ENCODE measurements at regions not wholly inside any gene's neighbourhood (a gene's known extent, or its start where the extent isn't known, plus 50 kb on each side); places are given as distances from the start of the nearest gene placed in this dataset.

DNA sequence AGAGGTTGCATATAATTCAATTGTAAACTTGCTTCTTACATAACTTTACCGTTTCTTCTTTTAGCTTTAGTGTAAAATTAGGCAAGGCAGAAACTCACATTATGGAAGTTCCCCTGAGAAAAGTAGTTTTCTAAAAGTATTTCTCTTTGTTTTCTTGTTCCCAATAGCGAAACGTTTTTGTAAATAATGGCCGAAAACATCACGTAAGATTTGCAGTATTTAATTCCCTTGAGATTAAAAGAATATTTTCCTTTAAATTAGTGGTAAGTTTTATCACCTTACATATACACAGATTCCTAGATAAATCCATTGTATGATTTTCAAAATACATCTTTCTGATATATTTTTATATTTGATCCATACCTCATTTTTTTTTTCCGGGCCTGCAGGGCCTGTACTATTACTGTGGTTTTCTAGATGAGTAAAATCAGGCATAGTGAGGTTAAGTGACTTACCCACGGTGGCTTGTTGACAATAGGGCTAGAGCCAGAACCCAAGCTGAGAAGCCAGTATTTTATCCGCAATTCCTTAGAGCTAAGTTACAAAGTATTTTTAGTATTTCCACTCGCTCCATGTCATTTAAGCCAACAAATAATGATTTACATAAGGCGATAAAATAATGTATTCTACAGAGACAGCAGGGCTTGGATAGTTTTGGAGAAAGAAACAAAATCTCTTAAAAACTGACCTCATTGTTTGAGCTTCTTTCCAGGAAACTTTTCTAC lies 82.2 kb upstream of the VEGFC start:
- no peak overlapping the region for H3K4me3 ChIP-seq
- no peak overlapping the region for H3K27ac ChIP-seq
- DNase-seq = no peak
- WGBS, 2 donors = 91% methylated on average over 10 of the region's 10 CpGs
- no peaks in the 10 kb centered on the region for H3K36me3 ChIP-seq (ENCODE audit: low read depth, missing control alignments)
- H3K4me1 ChIP-seq = no peaks in the 10 kb centered on the region
- intact Hi-C loops (cut with DNase I; ENCODE audit: low total_unique reads) = no loop called here
- no peaks in the 10 kb centered on the region for H3K9me3 ChIP-seq
- no peak for TF ChIP-seq POLR2A (IDR thresholded peaks at IDR 0.05)
- no peaks in the 10 kb centered on the region for H3K27me3 ChIP-seq

DNA sequence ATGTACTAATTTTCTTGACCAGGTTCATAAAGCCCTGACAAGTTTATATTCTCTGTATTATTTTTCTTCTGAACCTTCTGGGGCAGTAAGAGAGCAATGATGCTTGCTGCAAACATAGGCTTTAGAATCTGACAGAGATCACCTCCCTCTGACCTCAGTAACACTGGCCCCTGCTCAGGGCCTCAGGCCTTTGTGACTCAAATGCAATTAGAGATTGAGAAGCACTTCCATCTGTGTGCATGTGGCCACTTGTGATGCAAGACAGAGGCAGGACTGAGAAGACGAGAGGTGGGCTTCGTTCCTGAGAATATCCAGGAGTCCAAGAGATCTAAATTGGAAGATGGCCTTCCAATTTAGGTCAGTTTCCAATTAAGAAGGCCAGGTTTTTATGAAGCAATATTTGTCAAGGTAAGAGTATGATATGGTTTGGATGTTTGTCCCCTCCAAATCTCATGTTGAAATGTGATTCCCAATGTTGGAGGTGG lies 82.8 kb upstream of the VEGFC start:
- Histone ChIP-seq H3K4me3 (no peak overlapping the region), H3K27me3 (no peaks in the 10 kb centered on the region), H3K27ac (no peak overlapping the region), H3K36me3 (ENCODE audit: low read depth, missing control alignments) (no peaks in the 10 kb centered on the region), H3K9me3 (no peaks in the 10 kb centered on the region), H3K4me1 (no peaks in the 10 kb centered on the region)
- no peak for TF ChIP-seq POLR2A (IDR thresholded peaks at IDR 0.05)
- TF ChIP-seq, protein P1, sequence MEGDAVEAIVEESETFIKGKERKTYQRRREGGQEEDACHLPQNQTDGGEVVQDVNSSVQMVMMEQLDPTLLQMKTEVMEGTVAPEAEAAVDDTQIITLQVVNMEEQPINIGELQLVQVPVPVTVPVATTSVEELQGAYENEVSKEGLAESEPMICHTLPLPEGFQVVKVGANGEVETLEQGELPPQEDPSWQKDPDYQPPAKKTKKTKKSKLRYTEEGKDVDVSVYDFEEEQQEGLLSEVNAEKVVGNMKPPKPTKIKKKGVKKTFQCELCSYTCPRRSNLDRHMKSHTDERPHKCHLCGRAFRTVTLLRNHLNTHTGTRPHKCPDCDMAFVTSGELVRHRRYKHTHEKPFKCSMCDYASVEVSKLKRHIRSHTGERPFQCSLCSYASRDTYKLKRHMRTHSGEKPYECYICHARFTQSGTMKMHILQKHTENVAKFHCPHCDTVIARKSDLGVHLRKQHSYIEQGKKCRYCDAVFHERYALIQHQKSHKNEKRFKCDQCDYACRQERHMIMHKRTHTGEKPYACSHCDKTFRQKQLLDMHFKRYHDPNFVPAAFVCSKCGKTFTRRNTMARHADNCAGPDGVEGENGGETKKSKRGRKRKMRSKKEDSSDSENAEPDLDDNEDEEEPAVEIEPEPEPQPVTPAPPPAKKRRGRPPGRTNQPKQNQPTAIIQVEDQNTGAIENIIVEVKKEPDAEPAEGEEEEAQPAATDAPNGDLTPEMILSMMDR (IDR thresholded peaks at IDR 0.05) = no peak
- DNase-seq = no peak
- WGBS, 2 donors = 36 to 91% methylated on average over 2 of the region's 2 CpGs
- intact Hi-C loops (cut with DNase I; ENCODE audit: low total_unique reads) = no loop called here

DNA sequence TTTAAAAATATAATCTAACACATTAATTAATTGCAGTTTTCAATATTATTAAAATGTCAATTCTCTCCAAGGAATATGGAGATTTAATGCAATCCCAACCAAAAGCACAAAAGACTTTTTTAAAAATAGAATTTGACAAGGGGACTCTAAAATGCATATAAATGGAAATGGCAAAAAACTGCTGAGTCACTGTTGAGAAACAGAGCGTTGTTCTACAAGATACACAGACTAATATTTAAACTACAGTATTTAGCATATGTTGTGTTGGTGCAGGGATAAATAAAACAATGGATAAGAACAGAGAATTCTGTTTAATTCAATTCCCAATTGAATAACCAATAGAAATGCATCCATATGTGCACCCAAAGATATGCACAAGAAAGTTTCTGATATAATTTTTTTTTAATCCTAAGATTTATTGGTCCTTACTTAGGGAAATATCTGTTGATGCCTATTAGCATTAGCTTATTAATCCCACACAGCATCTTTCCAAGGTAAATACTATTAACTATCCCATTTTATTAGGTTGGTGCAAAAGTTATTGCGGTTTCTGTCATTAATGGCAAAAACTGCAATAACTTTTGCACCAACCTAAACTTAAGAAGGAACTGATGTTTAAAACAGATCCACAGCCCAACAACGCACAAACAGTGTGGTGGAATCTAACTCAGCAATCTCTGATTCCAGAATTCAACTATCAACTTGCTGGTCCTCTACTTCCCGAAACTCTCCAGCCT lies 86.8 kb upstream of the VEGFC start:
- no peak overlapping the region for H3K4me3 ChIP-seq
- TF ChIP-seq, protein P1 (IDR thresholded peaks at IDR 0.05) = no peak
- TF ChIP-seq POLR2A (IDR thresholded peaks at IDR 0.05) = no peak
- H3K36me3 ChIP-seq (ENCODE audit: low read depth, missing control alignments) = no peaks in the 10 kb centered on the region
- H3K27ac ChIP-seq = no peak overlapping the region
- no peaks in the 10 kb centered on the region for H3K27me3 ChIP-seq
- H3K4me1 ChIP-seq = no peaks in the 10 kb centered on the region
- 85 to 94% methylated on average over 4 of the region's 4 CpGs for WGBS, 2 donors
- H3K9me3 ChIP-seq = no peaks in the 10 kb centered on the region
- intact Hi-C loops (cut with DNase I; ENCODE audit: low total_unique reads) = no loop called here
- DNase-seq = no peak

DNA sequence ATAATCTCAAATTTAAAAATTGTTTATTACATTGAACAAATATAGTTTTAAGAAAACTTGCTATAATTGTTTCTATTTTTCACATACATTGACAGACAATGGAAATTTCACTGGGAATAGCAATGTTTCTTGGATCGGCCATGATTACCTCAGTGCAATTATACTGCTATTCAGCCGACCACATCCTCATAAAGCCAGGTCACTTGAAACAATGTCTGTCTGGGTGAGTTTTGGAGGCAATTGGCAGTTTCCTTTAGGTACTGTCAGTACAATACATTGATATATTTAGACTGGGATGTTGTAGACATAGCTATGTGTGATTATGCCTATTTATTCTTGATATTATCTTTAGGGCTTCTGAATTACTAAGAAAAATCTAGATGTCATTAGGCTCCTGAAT lies 89.5 kb upstream of the VEGFC start:
- Histone ChIP-seq H3K4me1 (no peaks in the 10 kb centered on the region), H3K36me3 (ENCODE audit: low read depth, missing control alignments) (no peaks in the 10 kb centered on the region), H3K27me3 (no peaks in the 10 kb centered on the region), H3K27ac (no peak overlapping the region), H3K4me3 (no peak overlapping the region), H3K9me3 (no peaks in the 10 kb centered on the region)
- TF ChIP-seq, protein P1 (IDR thresholded peaks at IDR 0.05) = no peak
- WGBS, 2 donors = 85 to 89% methylated on average over 2 of the region's 2 CpGs
- intact Hi-C loops (cut with DNase I; ENCODE audit: low total_unique reads) = no loop called here
- DNase-seq = no peak

DNA sequence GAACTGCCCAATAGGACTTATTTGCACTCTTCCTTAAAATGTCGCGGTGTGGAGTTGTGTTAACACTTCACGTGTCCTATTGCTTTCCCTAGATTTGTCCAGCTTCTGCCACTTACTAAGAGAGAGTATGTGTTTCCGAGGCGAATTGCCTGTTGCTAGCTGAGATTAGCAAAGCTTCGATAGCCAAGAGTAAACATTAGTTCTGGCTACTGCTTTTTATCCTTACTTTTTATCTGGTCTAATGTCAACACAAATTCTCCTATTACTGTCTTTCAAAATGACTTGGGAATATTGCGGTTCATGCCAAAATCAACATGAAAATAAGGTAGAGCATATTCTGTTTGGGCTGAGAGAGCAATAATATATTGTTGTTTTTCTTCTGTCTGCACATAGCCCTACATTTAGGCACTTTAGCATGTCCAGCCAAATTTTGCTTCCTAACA lies 90.4 kb upstream of the VEGFC start:
- Histone ChIP-seq H3K4me1 (no peaks in the 10 kb centered on the region), H3K36me3 (ENCODE audit: low read depth, missing control alignments) (no peaks in the 10 kb centered on the region), H3K27ac (no peak overlapping the region), H3K4me3 (no peak overlapping the region), H3K27me3 (no peaks in the 10 kb centered on the region), H3K9me3 (no peaks in the 10 kb centered on the region)
- intact Hi-C loops (cut with DNase I; ENCODE audit: low total_unique reads) = no loop called here
- 56 to 69% methylated on average over 7 of the region's 7 CpGs for WGBS, 2 donors
- no peak for DNase-seq
- no peak for TF ChIP-seq POLR2A (IDR thresholded peaks at IDR 0.05)
- TF ChIP-seq, protein P1 (IDR thresholded peaks at IDR 0.05) = no peak

All from testis (tissue), 2 donors.